Inferior parietal cortex (tissue), 1 donor: ENCODE measurements at regions not wholly inside any gene's neighbourhood (a gene's known extent, or its start where the extent isn't known, plus 50 kb on each side); places are given as distances from the start of the nearest gene placed in this dataset.

Experiments
- DNase-seq: peaks from one replicate; pipeline ENCODE4 v3.0.0-alpha.2; 2016; ENCODE audit errors: extremely low spot score

- no peak for DNase-seq
These were observed 213.9 kb upstream of the KLHL29 start for GRCh38 chr2:23171108-23171507.

- DNase-seq, result no peak
These were observed 206.6 kb upstream of the KLHL29 start for GRCh38 chr2:23178396-23178795.

GRCh38 chr2:23183733-23184132 is 201.2 kb upstream of the KLHL29 start:
- no peak for DNase-seq

- no peak for DNase-seq
These were observed 186.5 kb upstream of the KLHL29 start for GRCh38 chr2:23198316-23199114.

- no peak for DNase-seq
These were observed 185.7 kb upstream of the KLHL29 start for GRCh38 chr2:23199115-23199918.

GRCh38 chr2:23200068-23200786 is 184.8 kb upstream of the KLHL29 start:
- DNase-seq, result no peak

- no peak for DNase-seq
These were observed 184.2 kb upstream of the KLHL29 start for GRCh38 chr2:23200787-23201114.

GRCh38 chr2:23203383-23203782 is 181.6 kb upstream of the KLHL29 start:
- no peak for DNase-seq

- DNase-seq, result no peak
These were observed 180.2 kb upstream of the KLHL29 start for GRCh38 chr2:23204685-23205242.

- DNase-seq, result no peak
These were observed 178.3 kb upstream of the KLHL29 start for GRCh38 chr2:23206650-23207049.

- peak; percentile 5 for DNase-seq
These were observed 177.1 kb upstream of the KLHL29 start for GRCh38 chr2:23207871-23208270.

- DNase-seq, result no peak
These were observed 176.6 kb upstream of the KLHL29 start for GRCh38 chr2:23208339-23208738.

GRCh38 chr2:23209059-23209458 is 175.9 kb upstream of the KLHL29 start:
- DNase-seq, result peak; percentile 8

GRCh38 chr2:23211987-23212583 is 172.9 kb upstream of the KLHL29 start:
- no peak for DNase-seq

- no peak for DNase-seq
These were observed 171.8 kb upstream of the KLHL29 start for GRCh38 chr2:23213196-23213595.

- no peak for DNase-seq
These were observed 170.0 kb upstream of the KLHL29 start for GRCh38 chr2:23215016-23215415.

GRCh38 chr2:23219666-23220065 is 165.3 kb upstream of the KLHL29 start:
- no peak for DNase-seq

GRCh38 chr2:23220513-23221094 is 164.4 kb upstream of the KLHL29 start:
- no peak for DNase-seq

GRCh38 chr2:23221236-23221635 is 163.7 kb upstream of the KLHL29 start:
- DNase-seq, result no peak

- no peak for DNase-seq
These were observed 163.1 kb upstream of the KLHL29 start for GRCh38 chr2:23221901-23222300.

GRCh38 chr2:23230885-23231284 is 154.1 kb upstream of the KLHL29 start:
- no peak for DNase-seq
